H9 (cell line): ENCODE measurements at regions not wholly inside any gene's neighbourhood (a gene's known extent, or its start where the extent isn't known, plus 50 kb on each side); places are given as distances from the start of the nearest gene placed in this dataset.

Experiments used
- DNase-seq: peaks from one replicate; pipeline ENCODE4 v3.0.0-alpha.2; 2017
- H2AFZ ChIP-seq: one replicate; pipeline ENCODE4 v1.6.1; 2013; ENCODE audit warnings: mild to moderate bottlenecking, low read length, control low read depth, moderate library complexity
- H2AK5ac ChIP-seq: 2 replicates; pipeline ENCODE4 v1.6.1; 2013; ENCODE audit warnings: low read length, control low read depth, mixed read lengths; ENCODE audit not compliant: insufficient read length
- H2BK120ac ChIP-seq: one replicate; pipeline ENCODE4 v1.6.1; 2013; ENCODE audit warnings: low read depth, mild to moderate bottlenecking, low read length, control low read depth, inconsistent platforms; ENCODE audit not compliant: poor library complexity, severe bottlenecking
- H2BK12ac ChIP-seq: 2 replicates; pipeline ENCODE4 v1.6.1; 2013; ENCODE audit warnings: low read length, control low read depth, mixed read lengths, low read depth; ENCODE audit not compliant: insufficient read length
- H2BK15ac ChIP-seq: 2 replicates; pipeline ENCODE4 v1.6.1; 2013; ENCODE audit warnings: low read depth, low read length, control low read depth
- H2BK20ac ChIP-seq: one replicate; pipeline ENCODE4 v1.6.1; 2013; ENCODE audit warnings: low read depth, mild to moderate bottlenecking, low read length, control low read depth, inconsistent platforms; ENCODE audit not compliant: poor library complexity, severe bottlenecking
- H2BK5ac ChIP-seq: 2 replicates; pipeline ENCODE4 v1.6.1; 2013; ENCODE audit warnings: low read length, control low read depth, mixed read lengths; ENCODE audit not compliant: insufficient read length
- H3K14ac ChIP-seq: 2 replicates; pipeline ENCODE4 v1.6.1; 2013; ENCODE audit warnings: low read length, control low read depth; ENCODE audit not compliant: insufficient read depth
- H3K18ac ChIP-seq: 2 replicates; pipeline ENCODE4 v1.6.1; 2013; ENCODE audit warnings: low read depth, mild to moderate bottlenecking, mixed read lengths, low read length, control low read depth; ENCODE audit not compliant: insufficient read length
- H3K23ac ChIP-seq: 2 replicates; pipeline ENCODE4 v1.6.1; 2013; ENCODE audit warnings: low read length, control low read depth, mixed read lengths, low read depth; ENCODE audit not compliant: insufficient read length
- H3K23me2 ChIP-seq: 2 replicates; pipeline ENCODE4 v1.6.1; 2013; ENCODE audit warnings: low read depth, mild to moderate bottlenecking, mixed read lengths, low read length, control low read depth; ENCODE audit not compliant: insufficient read length, poor library complexity, severe bottlenecking
- H3K27ac ChIP-seq: 2 replicates; pipeline ENCODE4 v1.5.1; 2013; ENCODE audit warnings: low read length, control low read depth, mixed read lengths, low read depth; ENCODE audit not compliant: insufficient read length
- H3K27me3 ChIP-seq: 2 replicates; pipeline ENCODE4 v1.6.1; 2013; ENCODE audit warnings: low read length, control low read depth, inconsistent platforms; ENCODE audit not compliant: insufficient read depth
- H3K4ac ChIP-seq: 2 replicates; pipeline ENCODE4 v1.6.1; 2013; ENCODE audit warnings: low read depth, mild to moderate bottlenecking, control low read depth, inconsistent platforms, low read length, moderate library complexity
- H3K4me1 ChIP-seq: 2 replicates; pipeline ENCODE4 v1.6.1; 2013; ENCODE audit warnings: low read length, control low read depth, inconsistent platforms; ENCODE audit not compliant: insufficient read depth
- H3K4me2 ChIP-seq: 2 replicates; pipeline ENCODE4 v1.6.1; 2013; ENCODE audit warnings: low read length, control low read depth, mixed read lengths; ENCODE audit not compliant: insufficient read length, insufficient read depth
- H3K56ac ChIP-seq: 2 replicates; pipeline ENCODE4 v1.6.1; 2013; ENCODE audit warnings: low read depth, mild to moderate bottlenecking, mixed read lengths, low read length, control low read depth; ENCODE audit not compliant: insufficient read length
- H3K79me1 ChIP-seq: 2 replicates; pipeline ENCODE4 v1.6.1; 2013; ENCODE audit warnings: low read depth, mild to moderate bottlenecking, moderate library complexity, low read length, control low read depth, inconsistent platforms; ENCODE audit not compliant: insufficient read depth, poor library complexity, severe bottlenecking
- H3K79me2 ChIP-seq: 2 replicates; pipeline ENCODE4 v1.6.1; 2013; ENCODE audit warnings: low read length, control low read depth, inconsistent platforms; ENCODE audit not compliant: insufficient read depth
- H3K9ac ChIP-seq: 2 replicates; pipeline ENCODE4 v1.6.1; 2013; ENCODE audit warnings: low read length, control low read depth, mixed read lengths; ENCODE audit not compliant: insufficient read length; ENCODE audit errors: extremely low read depth
- H3K9me3 ChIP-seq: one replicate; pipeline ENCODE4 v1.6.1; 2013; ENCODE audit warnings: low read depth, low read length, inconsistent platforms; ENCODE audit not compliant: control insufficient read depth
- H3T11ph ChIP-seq: one replicate; pipeline ENCODE4 v1.6.1; 2013; ENCODE audit warnings: mild to moderate bottlenecking, low read length, control low read depth, inconsistent platforms
- H4K20me1 ChIP-seq: one replicate; pipeline ENCODE4 v1.6.1; 2013; ENCODE audit not compliant: control insufficient read depth, insufficient read length, insufficient read depth
- H4K5ac ChIP-seq: 2 replicates; pipeline ENCODE4 v1.6.1; 2013; ENCODE audit warnings: low read depth, mild to moderate bottlenecking, mixed read lengths, low read length, control low read depth; ENCODE audit not compliant: insufficient read length
- H4K8ac ChIP-seq: replicated peaks from 2 replicates; pipeline ENCODE4 v1.6.1; 2013; ENCODE audit warnings: low read length, control low read depth, mixed read lengths, low read depth; ENCODE audit not compliant: insufficient read length
- H4K91ac ChIP-seq: 2 replicates; pipeline ENCODE4 v1.6.1; 2013; ENCODE audit warnings: low read depth, mild to moderate bottlenecking, moderate library complexity, mixed read lengths, low read length, control low read depth; ENCODE audit not compliant: insufficient read length
- H3K27ac Mint-ChIP-seq, 3 experiments: 2 replicates in 2 of 3; 3 replicates in 1 of 3; pipeline ENCODE4 v1.8.0; 2020 to 2021; ENCODE audit warnings: mixed read lengths in 3 of 3, mild to moderate bottlenecking in 1 of 3, moderate library complexity in 1 of 3
- H3K27me3 Mint-ChIP-seq: 2 replicates; pipeline ENCODE4 v1.8.0; 2021; ENCODE audit warnings: low read depth, mild to moderate bottlenecking, moderate library complexity, mixed read lengths
- H3K36me3 Mint-ChIP-seq, 3 experiments: 2 replicates in 2 of 3; 3 replicates in 1 of 3; pipeline ENCODE4 v1.8.0; 2020 to 2021; ENCODE audit warnings: low read depth in 3 of 3, mixed read lengths in 3 of 3; ENCODE audit not compliant: insufficient read depth in 1 of 3
- H3K4me1 Mint-ChIP-seq, 2 experiments: 2 replicates each; pipeline ENCODE4 v1.8.0; 2020; ENCODE audit warnings: mixed read lengths in 2 of 2
- H3K4me3 Mint-ChIP-seq, 2 experiments: 2 replicates in 1 of 2; 3 replicates in 1 of 2; pipeline ENCODE4 v1.8.0; 2020 to 2021; ENCODE audit warnings: mild to moderate bottlenecking in 2 of 2, mixed read lengths in 2 of 2, moderate library complexity in 1 of 2
- H3K9me3 Mint-ChIP-seq, 2 experiments: 2 replicates in 1 of 2; 3 replicates in 1 of 2; pipeline ENCODE4 v1.8.0; 2020; ENCODE audit warnings: mild to moderate bottlenecking in 2 of 2, mixed read lengths in 2 of 2, moderate library complexity in 1 of 2
- WGBS: extraction: QIAGEN DNeasy Blood & Tissue Kit; methylation state at CpG from one replicate; pipeline ENCODE4 v1.1.7; 2013; ENCODE audit warnings: missing lambda C conversion rate, low lambda C conversion rate, mixed read lengths; ENCODE audit not compliant: insufficient read length; ENCODE audit errors: extremely low coverage; 5-methylcytosine and 5-hydroxymethylcytosine counted together
- TF ChIP-seq, protein P1 (sequence below): fragments of 200-600 bp; sonication (generic); conservative IDR thresholded peaks from 3 replicates; pipeline ENCODE4 v1.8.0; 2021; ENCODE audit warnings: antibody characterized with exemption, mild to moderate bottlenecking

DNA sequence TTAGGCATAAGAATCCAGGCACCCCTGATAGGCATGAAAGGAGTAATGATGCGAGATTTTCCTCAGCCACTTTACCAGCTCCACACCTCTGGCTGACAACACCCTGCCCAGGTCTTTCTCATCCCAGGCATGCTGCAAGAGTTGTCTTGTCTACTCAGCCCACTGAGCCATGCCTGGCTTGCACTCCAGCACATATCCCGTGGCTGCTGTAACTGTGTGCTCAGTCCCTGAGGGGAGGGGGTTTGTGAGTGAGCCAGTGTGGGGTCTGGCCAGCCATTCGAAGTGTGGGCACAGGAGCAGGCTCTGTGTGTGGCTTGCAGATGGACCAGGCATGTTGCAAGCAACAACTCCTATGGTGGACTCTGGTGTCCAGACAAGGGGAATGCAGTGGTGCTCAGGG lies 529.6 kb downstream of the ADGRL2 start:
- Histone ChIP-seq H3K9ac (no peak overlapping the region), H3K18ac (no peak overlapping the region), H3K4me2 (no peak overlapping the region), H2AFZ (no peak overlapping the region), H2BK20ac (no peak overlapping the region), H4K8ac (no peak overlapping the region), H3K27ac (no peak overlapping the region), H3K9me3 (no peaks in the 10 kb centered on the region), H4K91ac (no peak overlapping the region), H2BK120ac (no peak overlapping the region), H2BK5ac (no peak overlapping the region), H3K56ac (no peak overlapping the region), H3K23ac (no peak overlapping the region), H4K20me1 (no peaks in the 10 kb centered on the region), H4K5ac (no peak overlapping the region), H3K4ac (no peak overlapping the region), H3K27me3 (no peaks in the 10 kb centered on the region), H2BK15ac (no peak overlapping the region), H3K14ac (no peak overlapping the region), H3K23me2 (no peaks in the 10 kb centered on the region), H3K79me1 (no peaks in the 10 kb centered on the region), H3K79me2 (no peaks in the 10 kb centered on the region), H2BK12ac (no peak overlapping the region), H3K4me1 (no peaks in the 10 kb centered on the region), H2AK5ac (no peak overlapping the region), H3T11ph (no peak overlapping the region)
- TF ChIP-seq, protein P1, sequence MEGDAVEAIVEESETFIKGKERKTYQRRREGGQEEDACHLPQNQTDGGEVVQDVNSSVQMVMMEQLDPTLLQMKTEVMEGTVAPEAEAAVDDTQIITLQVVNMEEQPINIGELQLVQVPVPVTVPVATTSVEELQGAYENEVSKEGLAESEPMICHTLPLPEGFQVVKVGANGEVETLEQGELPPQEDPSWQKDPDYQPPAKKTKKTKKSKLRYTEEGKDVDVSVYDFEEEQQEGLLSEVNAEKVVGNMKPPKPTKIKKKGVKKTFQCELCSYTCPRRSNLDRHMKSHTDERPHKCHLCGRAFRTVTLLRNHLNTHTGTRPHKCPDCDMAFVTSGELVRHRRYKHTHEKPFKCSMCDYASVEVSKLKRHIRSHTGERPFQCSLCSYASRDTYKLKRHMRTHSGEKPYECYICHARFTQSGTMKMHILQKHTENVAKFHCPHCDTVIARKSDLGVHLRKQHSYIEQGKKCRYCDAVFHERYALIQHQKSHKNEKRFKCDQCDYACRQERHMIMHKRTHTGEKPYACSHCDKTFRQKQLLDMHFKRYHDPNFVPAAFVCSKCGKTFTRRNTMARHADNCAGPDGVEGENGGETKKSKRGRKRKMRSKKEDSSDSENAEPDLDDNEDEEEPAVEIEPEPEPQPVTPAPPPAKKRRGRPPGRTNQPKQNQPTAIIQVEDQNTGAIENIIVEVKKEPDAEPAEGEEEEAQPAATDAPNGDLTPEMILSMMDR = no peak
- Mint-ChIP-seq H3K36me3 (no peaks in the 10 kb centered on the region), H3K4me3 (no peak overlapping the region), H3K9me3 (peaks cover 0 to 3% of the 10 kb centered on the region in 2 experiments; a peak in 1 of 5 replicates), H3K27me3 (peaks cover 7% of the 10 kb centered on the region), H3K4me1 (peaks cover 20 to 24% of the 10 kb centered on the region in 2 experiments), H3K27ac (no peak overlapping the region; a peak in 1 of 7 replicates)
- no CpG with 5 or more reads among the region's 3 CpGs for WGBS
- DNase-seq = peak; percentile 27
